GM10266 (cell line): ENCODE measurements at regions not wholly inside any gene's neighbourhood (a gene's known extent, or its start where the extent isn't known, plus 50 kb on each side); places are given as distances from the start of the nearest gene placed in this dataset.

Experiments
- DNase-seq: peaks from one replicate; pipeline ENCODE4 v3.0.0; 2012; ENCODE audit errors: extremely low spot score
- CTCF ChIP-seq: IDR thresholded peaks from 2 replicates; pipeline ENCODE4 v1.5.1; 2012; ENCODE audit warnings: mild to moderate bottlenecking, low read depth; ENCODE audit not compliant: control insufficient read depth, insufficient read depth; ENCODE audit errors: missing control alignments

- no peak for TF ChIP-seq CTCF
- DNase-seq: no peak
Measured at GRCh38 chr7:109158246-109158645, 588.6 kb downstream of the DNAJB9 start.

GRCh38 chr7:109176661-109177060 is 607.0 kb downstream of the DNAJB9 start:
- no peak for TF ChIP-seq CTCF
- DNase-seq: no peak

GRCh38 chr7:109178342-109178741 is 608.7 kb downstream of the DNAJB9 start:
- DNase-seq: no peak
- TF ChIP-seq CTCF: no peak

GRCh38 chr7:109179601-109180000 is 609.9 kb downstream of the DNAJB9 start:
- TF ChIP-seq CTCF: no peak
- no peak for DNase-seq

GRCh38 chr7:109190766-109191398 is 621.2 kb downstream of the DNAJB9 start:
- TF ChIP-seq CTCF: no peak

GRCh38 chr7:109206196-109206595 is 636.5 kb downstream of the DNAJB9 start:
- no peak for DNase-seq
- TF ChIP-seq CTCF: no peak

More at GRCh38 chr7:109190766-109191398, 621.2 kb downstream of the DNAJB9 start:
- DNase-seq: no peak

- DNase-seq: no peak
- TF ChIP-seq CTCF: no peak
Measured at GRCh38 chr7:109213081-109213480, 643.4 kb downstream of the DNAJB9 start.
